NCI-H1436 (cell line): ENCODE measurements at regions not wholly inside any gene's neighbourhood (a gene's known extent, or its start where the extent isn't known, plus 50 kb on each side); places are given as distances from the start of the nearest gene placed in this dataset.

Experiments used
- DNase-seq: peaks from one replicate; lab custom pipeline; 2025; lab: John Stamatoyannopoulos, UW

GRCh38 chr12:115700896-115701465, 576.5 kb downstream of the MED13L start:
- DNase-seq: no peak

- no peak for DNase-seq
These were observed 577.4 kb downstream of the MED13L start for GRCh38 chr12:115700081-115700480.

- DNase-seq: no peak
These were observed 579.2 kb downstream of the MED13L start for GRCh38 chr12:115698257-115698656.

GRCh38 chr12:115697340-115697739, 580.2 kb downstream of the MED13L start:
- peak; percentile 62 for DNase-seq

- DNase-seq: no peak
These were observed 582.9 kb downstream of the MED13L start for GRCh38 chr12:115694564-115694963.

GRCh38 chr12:115693970-115694369, 583.5 kb downstream of the MED13L start:
- no peak for DNase-seq

- DNase-seq: no peak
These were observed 586.4 kb downstream of the MED13L start for GRCh38 chr12:115691123-115691522.

- DNase-seq: no peak
These were observed 590.4 kb downstream of the MED13L start for GRCh38 chr12:115687094-115687493.

- DNase-seq: no peak
These were observed 594.2 kb downstream of the MED13L start for GRCh38 chr12:115683240-115683780.

- no peak for DNase-seq
These were observed 596.5 kb downstream of the MED13L start for GRCh38 chr12:115680967-115681366.

GRCh38 chr12:115672506-115673080, 604.9 kb downstream of the MED13L start:
- DNase-seq: no peak

- no peak for DNase-seq
These were observed 605.4 kb downstream of the MED13L start for GRCh38 chr12:115672086-115672485.

GRCh38 chr12:115670869-115671268, 606.6 kb downstream of the MED13L start:
- DNase-seq: no peak

- DNase-seq: no peak
These were observed 610.4 kb downstream of the MED13L start for GRCh38 chr12:115667116-115667515.

- no peak for DNase-seq
These were observed 611.3 kb downstream of the MED13L start for GRCh38 chr12:115666168-115666567.

GRCh38 chr12:115661112-115661511, 616.4 kb downstream of the MED13L start:
- DNase-seq: no peak

GRCh38 chr12:115660211-115660805, 617.2 kb downstream of the MED13L start:
- DNase-seq: no peak

GRCh38 chr12:115659422-115659821, 618.1 kb downstream of the MED13L start:
- DNase-seq: no peak

GRCh38 chr12:115657081-115658013, 620.1 kb downstream of the MED13L start:
- DNase-seq: no peak

GRCh38 chr12:115650026-115650425, 627.5 kb downstream of the MED13L start:
- DNase-seq: no peak

- no peak for DNase-seq
These were observed 629.0 kb downstream of the MED13L start for GRCh38 chr12:115648463-115648862.

GRCh38 chr12:115646210-115646609, 631.3 kb downstream of the MED13L start:
- no peak for DNase-seq
